ENCODE measurements at regions not wholly inside any gene's neighbourhood (a gene's known extent, or its start where the extent isn't known, plus 50 kb on each side); places are given as distances from the start of the nearest gene placed in this dataset.

- ATAC-seq (no peak), FAIRE-seq (no peak), DNase-seq (ENCODE audit: low read depth in 1 of 2, low spot score in 1 of 2) (peak in 1 of 2 experiments; percentile 35)
- ChIA-PET CTCF (no interaction called here), POLR2A (no interaction called here)
- TF ChIP-seq PHF8 (IDR thresholded peaks at IDR 0.05; ENCODE audit: borderline replicate concordance, low read depth) (no peak), ZFP36 (IDR thresholded peaks at IDR 0.05; ENCODE audit: borderline replicate concordance, partially characterized antibody) (peak; percentile 91)
- no peak overlapping the region for H3K4me2 ChIP-seq
- H3K9me3 ChIP-seq: peaks cover 8% of the 10 kb centered on the region; the same call in 1 of the 3 replicates
- no peak overlapping the region for H3K27ac ChIP-seq
- H3K4me3 ChIP-seq: no peak overlapping the region
- H3K4me1 ChIP-seq: no peaks in the 10 kb centered on the region
- WGBS (ENCODE audit: missing lambda C conversion rate): 2% methylated on average over 3 of the region's 3 CpGs
Measured at GRCh38 chr5:25754895-25755294, 1110.1 kb upstream of the CDH10 start.

DNA sequence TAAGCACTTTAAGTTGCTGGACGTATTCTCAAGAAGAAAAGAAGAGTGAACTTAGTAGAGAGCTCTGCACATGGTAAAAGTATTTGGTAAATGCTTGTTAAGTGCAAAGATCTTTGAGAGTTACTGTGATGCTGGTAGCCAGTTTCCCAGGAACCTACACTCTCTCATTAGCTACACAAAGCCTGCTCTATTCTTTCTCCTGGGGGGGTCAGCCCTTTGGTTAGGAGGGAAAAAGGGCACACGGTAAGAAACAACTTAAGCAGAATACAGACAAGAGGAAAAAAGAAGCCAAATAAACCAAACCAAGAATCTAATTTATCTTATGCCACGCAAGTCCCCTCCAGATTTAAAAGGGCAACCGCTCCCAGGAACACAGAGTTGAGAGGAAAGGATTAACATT, 1100.1 kb upstream of the CDH10 start:
- ChIA-PET POLR2A (no interaction called here), CTCF (no interaction called here)
- no peak for DNase-seq (ENCODE audit: low read depth in 1 of 2, low spot score in 1 of 2)
- TF ChIP-seq FOSL2 (IDR thresholded peaks at IDR 0.05): no peak
- no peak for TF ChIP-seq FOSL2 (CRISPR knock-in tag; IDR thresholded peaks at IDR 0.05)
- TF ChIP-seq NR3C1 (IDR thresholded peaks at IDR 0.05): no peak
- TF ChIP-seq GATA3 (IDR thresholded peaks at IDR 0.05; ENCODE audit: borderline replicate concordance): no peak
- TF ChIP-seq RCOR1 (IDR thresholded peaks at IDR 0.05; ENCODE audit: low read depth, low read length): no peak
- TF ChIP-seq HOXB13 (CRISPR knock-in tag; IDR thresholded peaks at IDR 0.05; ENCODE audit: low read depth): no peak
- TF ChIP-seq RFX5 (IDR thresholded peaks at IDR 0.05): no peak
- TF ChIP-seq MYC (IDR thresholded peaks at IDR 0.05; ENCODE audit: borderline replicate concordance, low read length): no peak
- TF ChIP-seq ZFP36 (IDR thresholded peaks at IDR 0.05; ENCODE audit: borderline replicate concordance, partially characterized antibody): no peak
- TF ChIP-seq EP300 (IDR thresholded peaks at IDR 0.05): no peak
- TF ChIP-seq KDM1A (IDR thresholded peaks at IDR 0.05; ENCODE audit: low read depth): no peak
- no peaks in the 10 kb centered on the region for H3K9me3 ChIP-seq
- H3K4me1 ChIP-seq: no peaks in the 10 kb centered on the region
- 27% methylated on average over 4 of the region's 4 CpGs for WGBS (ENCODE audit: missing lambda C conversion rate)
- no peak for ATAC-seq
- H3K4me2 ChIP-seq: no peak overlapping the region
- H3K4me3 ChIP-seq: no peak overlapping the region
- no peak for FAIRE-seq
- H3K27ac ChIP-seq: no peak overlapping the region

DNA sequence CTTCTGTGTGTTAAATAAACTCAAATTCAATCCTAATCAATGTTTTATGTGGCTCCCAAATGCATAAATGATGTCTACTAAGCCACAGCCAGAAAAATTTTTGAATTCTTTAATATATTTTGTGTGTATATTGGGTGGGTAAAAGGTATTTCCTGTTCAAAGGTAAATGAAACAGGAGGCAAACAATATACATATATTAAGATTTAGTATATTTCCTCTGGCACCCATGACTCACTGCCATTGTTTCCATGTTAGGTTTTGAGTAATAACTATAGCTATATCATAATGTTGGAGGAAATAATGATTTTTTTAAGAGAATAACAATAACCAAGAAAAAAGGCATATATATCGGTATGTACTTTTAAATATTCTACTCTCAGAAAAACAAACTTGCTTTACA, 1071.9 kb upstream of the CDH10 start:
- CTCF ChIA-PET: no interaction called here
- POLR2A ChIA-PET: no interaction called here
- Histone ChIP-seq H3K9me3 (no peaks in the 10 kb centered on the region), H3K4me2 (no peak overlapping the region), H3K4me1 (no peaks in the 10 kb centered on the region), H3K4me3 (no peak overlapping the region), H3K27ac (no peak overlapping the region)
- no peak for DNase-seq (ENCODE audit: low read depth in 1 of 2, low spot score in 1 of 2)
- TF ChIP-seq JUN (IDR thresholded peaks at IDR 0.05): no peak
- TF ChIP-seq POLR2A (IDR thresholded peaks at IDR 0.05; ENCODE audit: low read length): no peak
- no peak for TF ChIP-seq CEBPB (IDR thresholded peaks at IDR 0.05)
- TF ChIP-seq FOXS1 (CRISPR knock-in tag; IDR thresholded peaks at IDR 0.05): no peak
- no peak for TF ChIP-seq SMC3 (IDR thresholded peaks at IDR 0.05)
- TF ChIP-seq MAZ (IDR thresholded peaks at IDR 0.05; ENCODE audit: borderline replicate concordance, low read depth, low read length): no peak
- TF ChIP-seq RNF2 (IDR thresholded peaks at IDR 0.05; ENCODE audit: borderline replicate concordance, low read depth): no peak
- TF ChIP-seq FOSL2 (IDR thresholded peaks at IDR 0.05): no peak
- TF ChIP-seq FOSL2 (CRISPR knock-in tag; IDR thresholded peaks at IDR 0.05): no peak
- no peak for ATAC-seq
- WGBS (ENCODE audit: missing lambda C conversion rate): 59% methylated on average over 1 of the region's 1 CpG
- no peak for FAIRE-seq

GRCh38 chr5:25713259-25713658, 1068.5 kb upstream of the CDH10 start:
- no peak for TF ChIP-seq BHLHE40 (IDR thresholded peaks at IDR 0.05; ENCODE audit: low read depth, low read length)
- TF ChIP-seq RCOR1 (IDR thresholded peaks at IDR 0.05; ENCODE audit: low read depth, low read length): no peak
- TF ChIP-seq KDM1A (IDR thresholded peaks at IDR 0.05; ENCODE audit: low read depth): no peak
- TF ChIP-seq NR3C1 (IDR thresholded peaks at IDR 0.05): no peak
- no peak for TF ChIP-seq CBX8 (IDR thresholded peaks at IDR 0.05)
- TF ChIP-seq ZFP36 (IDR thresholded peaks at IDR 0.05; ENCODE audit: borderline replicate concordance, partially characterized antibody): no peak
- no peak for TF ChIP-seq GATA3 (IDR thresholded peaks at IDR 0.05; ENCODE audit: borderline replicate concordance)
- TF ChIP-seq, protein P1, sequence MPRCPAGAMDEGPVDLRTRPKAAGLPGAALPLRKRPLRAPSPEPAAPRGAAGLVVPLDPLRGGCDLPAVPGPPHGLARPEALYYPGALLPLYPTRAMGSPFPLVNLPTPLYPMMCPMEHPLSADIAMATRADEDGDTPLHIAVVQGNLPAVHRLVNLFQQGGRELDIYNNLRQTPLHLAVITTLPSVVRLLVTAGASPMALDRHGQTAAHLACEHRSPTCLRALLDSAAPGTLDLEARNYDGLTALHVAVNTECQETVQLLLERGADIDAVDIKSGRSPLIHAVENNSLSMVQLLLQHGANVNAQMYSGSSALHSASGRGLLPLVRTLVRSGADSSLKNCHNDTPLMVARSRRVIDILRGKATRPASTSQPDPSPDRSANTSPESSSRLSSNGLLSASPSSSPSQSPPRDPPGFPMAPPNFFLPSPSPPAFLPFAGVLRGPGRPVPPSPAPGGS (IDR thresholded peaks at IDR 0.05): no peak
- TF ChIP-seq EHF (CRISPR knock-in tag; IDR thresholded peaks at IDR 0.05): no peak
- TF ChIP-seq FOSL2 (IDR thresholded peaks at IDR 0.05): no peak
- no peak for TF ChIP-seq FOSL2 (CRISPR knock-in tag; IDR thresholded peaks at IDR 0.05)
- TF ChIP-seq TP53 (CRISPR knock-in tag; IDR thresholded peaks at IDR 0.05): no peak
- TF ChIP-seq KDM5A (IDR thresholded peaks at IDR 0.05): no peak
- TF ChIP-seq FOSB (CRISPR knock-in tag; IDR thresholded peaks at IDR 0.05): no peak
- TF ChIP-seq MAFK (IDR thresholded peaks at IDR 0.05; ENCODE audit: partially characterized antibody): no peak
- TF ChIP-seq, protein P2, sequence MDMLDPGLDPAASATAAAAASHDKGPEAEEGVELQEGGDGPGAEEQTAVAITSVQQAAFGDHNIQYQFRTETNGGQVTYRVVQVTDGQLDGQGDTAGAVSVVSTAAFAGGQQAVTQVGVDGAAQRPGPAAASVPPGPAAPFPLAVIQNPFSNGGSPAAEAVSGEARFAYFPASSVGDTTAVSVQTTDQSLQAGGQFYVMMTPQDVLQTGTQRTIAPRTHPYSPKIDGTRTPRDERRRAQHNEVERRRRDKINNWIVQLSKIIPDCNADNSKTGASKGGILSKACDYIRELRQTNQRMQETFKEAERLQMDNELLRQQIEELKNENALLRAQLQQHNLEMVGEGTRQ (IDR thresholded peaks at IDR 0.05): no peak
- no peak for TF ChIP-seq HOXA7 (CRISPR knock-in tag; IDR thresholded peaks at IDR 0.05)
- TF ChIP-seq JUN (IDR thresholded peaks at IDR 0.05): no peak
- Histone ChIP-seq H3K27ac (no peak overlapping the region), H3K4me1 (no peaks in the 10 kb centered on the region), H3K4me3 (no peak overlapping the region), H3K4me2 (no peak overlapping the region), H3K9me3 (no peaks in the 10 kb centered on the region)
- POLR2A ChIA-PET: no interaction called here
- 8% methylated on average over 7 of the region's 7 CpGs for WGBS (ENCODE audit: missing lambda C conversion rate)
- peak in 1 of 2 experiments; percentile 19 for DNase-seq (ENCODE audit: low read depth in 1 of 2, low spot score in 1 of 2)
- ATAC-seq: peak; percentile 43 to 52; a peak in 3 of 6 replicates
- FAIRE-seq: no peak
- CTCF ChIA-PET: no interaction called here
